ENCODE measurements at regions not wholly inside any gene's neighbourhood (a gene's known extent, or its start where the extent isn't known, plus 50 kb on each side); places are given as distances from the start of the nearest gene placed in this dataset.

DNA sequence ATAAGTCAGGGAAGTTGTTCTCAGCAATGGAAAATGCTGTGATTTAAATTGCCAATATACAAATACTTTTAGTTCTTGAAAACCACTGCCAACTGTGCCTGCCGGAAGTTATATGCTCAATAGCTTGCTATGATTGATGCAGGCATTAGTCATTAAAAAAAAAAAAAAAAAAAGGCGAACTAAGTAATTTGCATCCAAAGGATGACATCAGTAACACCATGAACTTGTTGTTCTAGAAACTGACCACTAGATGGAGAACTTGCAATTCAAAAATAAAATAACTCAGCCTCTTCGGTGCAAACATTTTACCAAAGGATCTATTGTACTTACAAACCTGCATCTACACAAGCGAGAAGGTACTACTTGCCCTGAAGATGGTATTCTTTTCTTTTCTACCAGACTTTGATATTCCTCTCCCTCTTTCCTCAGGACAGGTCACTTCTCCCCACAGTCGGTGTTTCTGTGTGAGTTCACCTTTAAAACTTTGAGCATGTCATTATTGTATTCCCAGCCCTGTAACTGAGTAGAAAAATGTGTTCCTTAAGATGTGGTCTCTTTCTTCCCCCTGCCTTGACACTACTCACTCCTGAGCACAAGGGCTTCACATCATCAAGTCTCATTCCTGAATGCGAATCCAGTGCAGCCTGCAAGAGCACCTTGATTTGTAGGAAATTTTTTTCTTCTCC, 115.0 kb upstream of the VEPH1 start:
- TF ChIP-seq, protein P1, sequence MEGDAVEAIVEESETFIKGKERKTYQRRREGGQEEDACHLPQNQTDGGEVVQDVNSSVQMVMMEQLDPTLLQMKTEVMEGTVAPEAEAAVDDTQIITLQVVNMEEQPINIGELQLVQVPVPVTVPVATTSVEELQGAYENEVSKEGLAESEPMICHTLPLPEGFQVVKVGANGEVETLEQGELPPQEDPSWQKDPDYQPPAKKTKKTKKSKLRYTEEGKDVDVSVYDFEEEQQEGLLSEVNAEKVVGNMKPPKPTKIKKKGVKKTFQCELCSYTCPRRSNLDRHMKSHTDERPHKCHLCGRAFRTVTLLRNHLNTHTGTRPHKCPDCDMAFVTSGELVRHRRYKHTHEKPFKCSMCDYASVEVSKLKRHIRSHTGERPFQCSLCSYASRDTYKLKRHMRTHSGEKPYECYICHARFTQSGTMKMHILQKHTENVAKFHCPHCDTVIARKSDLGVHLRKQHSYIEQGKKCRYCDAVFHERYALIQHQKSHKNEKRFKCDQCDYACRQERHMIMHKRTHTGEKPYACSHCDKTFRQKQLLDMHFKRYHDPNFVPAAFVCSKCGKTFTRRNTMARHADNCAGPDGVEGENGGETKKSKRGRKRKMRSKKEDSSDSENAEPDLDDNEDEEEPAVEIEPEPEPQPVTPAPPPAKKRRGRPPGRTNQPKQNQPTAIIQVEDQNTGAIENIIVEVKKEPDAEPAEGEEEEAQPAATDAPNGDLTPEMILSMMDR (IDR thresholded peaks at IDR 0.05), result peak; percentile 49 to 72 (median 66)
- TF ChIP-seq POLR2A (IDR thresholded peaks at IDR 0.05), result no peak
